Renal pelvis (tissue), 1 donor: ENCODE measurements at regions not wholly inside any gene's neighbourhood (a gene's known extent, or its start where the extent isn't known, plus 50 kb on each side); places are given as distances from the start of the nearest gene placed in this dataset.
"Not testable (repeated sequence)": the region's sequence is repeated elsewhere in the genome, so short reads cannot be mapped to it uniquely, and the experiment has no call there.

Experiments used
- DNase-seq: peaks from one replicate; pipeline ENCODE4 v3.0.0-alpha.2; 2013

- no peak for DNase-seq
These were observed 394.6 kb downstream of the TECRL start for GRCh38 chr4:64014647-64015046.

- DNase-seq = no peak
These were observed 407.9 kb downstream of the TECRL start for GRCh38 chr4:64001229-64001898.

- DNase-seq = no peak
These were observed 409.0 kb downstream of the TECRL start for GRCh38 chr4:64000241-64000640.

- no peak for DNase-seq
These were observed 423.0 kb downstream of the TECRL start for GRCh38 chr4:63986253-63986652.

GRCh38 chr4:63983224-63983623 lies 426.0 kb downstream of the TECRL start:
- DNase-seq = no peak

- DNase-seq = no peak
These were observed 443.4 kb downstream of the TECRL start for GRCh38 chr4:63965875-63966274.

GRCh38 chr4:63942706-63943286 lies 466.5 kb downstream of the TECRL start:
- DNase-seq = not testable (repeated sequence)

GRCh38 chr4:63937961-63938360 lies 471.3 kb downstream of the TECRL start:
- DNase-seq = peak; percentile 8

GRCh38 chr4:63922146-63922545 lies 487.1 kb downstream of the TECRL start:
- DNase-seq = no peak

- DNase-seq = no peak
These were observed 487.7 kb downstream of the TECRL start for GRCh38 chr4:63921561-63921960.

GRCh38 chr4:63919636-63920365 lies 489.4 kb downstream of the TECRL start:
- no peak for DNase-seq

GRCh38 chr4:63906660-63907183 lies 502.5 kb downstream of the TECRL start:
- DNase-seq = no peak

GRCh38 chr4:63904201-63904600 lies 505.0 kb downstream of the TECRL start:
- DNase-seq = no peak

GRCh38 chr4:63901304-63901703 lies 507.9 kb downstream of the TECRL start:
- DNase-seq = no peak

- DNase-seq = no peak
These were observed 510.3 kb downstream of the TECRL start for GRCh38 chr4:63898961-63899360.

GRCh38 chr4:63894161-63894560 lies 515.1 kb downstream of the TECRL start:
- DNase-seq = peak; percentile 12

- DNase-seq = no peak
These were observed 539.9 kb downstream of the TECRL start for GRCh38 chr4:63869370-63869769.

GRCh38 chr4:63851496-63851895 lies 557.8 kb downstream of the TECRL start:
- no peak for DNase-seq

GRCh38 chr4:63841266-63841665 lies 568.0 kb downstream of the TECRL start:
- DNase-seq = no peak

- no peak for DNase-seq
These were observed 577.6 kb downstream of the TECRL start for GRCh38 chr4:63831590-63832155.

- no peak for DNase-seq
These were observed 591.9 kb downstream of the TECRL start for GRCh38 chr4:63817196-63817865.
